ENCODE measurements at regions not wholly inside any gene's neighbourhood (a gene's known extent, or its start where the extent isn't known, plus 50 kb on each side); places are given as distances from the start of the nearest gene placed in this dataset.

GRCh38 chr2:15687720-15688119 lies 96.1 kb downstream of the DDX1 start:
- DNase-seq (ENCODE audit: extremely low read depth, low read depth) = no peak
- H3K4me3 ChIP-seq (replicated peaks; ENCODE audit: low read depth, low read length) = no peak overlapping the region
- no peak for TF ChIP-seq CTCF (IDR thresholded peaks at IDR 0.05; ENCODE audit: low read depth, low read length, missing control alignments)

GRCh38 chr2:15688924-15689568 lies 97.4 kb downstream of the DDX1 start:
- H3K4me3 ChIP-seq (replicated peaks; ENCODE audit: low read depth, low read length) = no peak overlapping the region
- no peak for DNase-seq (ENCODE audit: extremely low read depth, low read depth)
- TF ChIP-seq CTCF (IDR thresholded peaks at IDR 0.05; ENCODE audit: low read depth, low read length, missing control alignments) = no peak

GRCh38 chr2:15689654-15690053 lies 98.0 kb downstream of the DDX1 start:
- no peak overlapping the region for H3K4me3 ChIP-seq (replicated peaks; ENCODE audit: low read depth, low read length)
- DNase-seq (ENCODE audit: extremely low read depth, low read depth) = no peak
- no peak for TF ChIP-seq CTCF (IDR thresholded peaks at IDR 0.05; ENCODE audit: low read depth, low read length, missing control alignments)

GRCh38 chr2:15691586-15692310 lies 100.1 kb downstream of the DDX1 start:
- no peak for DNase-seq (ENCODE audit: extremely low read depth, low read depth)
- H3K4me3 ChIP-seq (replicated peaks; ENCODE audit: low read depth, low read length) = no peak overlapping the region
- TF ChIP-seq CTCF (IDR thresholded peaks at IDR 0.05; ENCODE audit: low read depth, low read length, missing control alignments) = no peak

- no peak overlapping the region for H3K4me3 ChIP-seq (replicated peaks; ENCODE audit: low read depth, low read length)
- no peak for DNase-seq (ENCODE audit: extremely low read depth, low read depth)
- TF ChIP-seq CTCF (IDR thresholded peaks at IDR 0.05; ENCODE audit: low read depth, low read length, missing control alignments) = no peak
Measured at GRCh38 chr2:15692551-15693377, 101.1 kb downstream of the DDX1 start.

GRCh38 chr2:15693382-15693781 lies 101.7 kb downstream of the DDX1 start:
- TF ChIP-seq CTCF (IDR thresholded peaks at IDR 0.05; ENCODE audit: low read depth, low read length, missing control alignments) = no peak
- DNase-seq (ENCODE audit: extremely low read depth, low read depth) = no peak
- H3K4me3 ChIP-seq (replicated peaks; ENCODE audit: low read depth, low read length) = no peak overlapping the region

Measured in HFF-Myc (cell line).